DMS53 treated with DMSO at 0.1 percent for 48 hours (cell line): ENCODE measurements at regions not wholly inside any gene's neighbourhood (a gene's known extent, or its start where the extent isn't known, plus 50 kb on each side); places are given as distances from the start of the nearest gene placed in this dataset.

Experiments used
- DNase-seq: peaks from one replicate; lab custom pipeline; 2025; ENCODE audit not compliant: unreplicated experiment; lab: John Stamatoyannopoulos, UW

DNA sequence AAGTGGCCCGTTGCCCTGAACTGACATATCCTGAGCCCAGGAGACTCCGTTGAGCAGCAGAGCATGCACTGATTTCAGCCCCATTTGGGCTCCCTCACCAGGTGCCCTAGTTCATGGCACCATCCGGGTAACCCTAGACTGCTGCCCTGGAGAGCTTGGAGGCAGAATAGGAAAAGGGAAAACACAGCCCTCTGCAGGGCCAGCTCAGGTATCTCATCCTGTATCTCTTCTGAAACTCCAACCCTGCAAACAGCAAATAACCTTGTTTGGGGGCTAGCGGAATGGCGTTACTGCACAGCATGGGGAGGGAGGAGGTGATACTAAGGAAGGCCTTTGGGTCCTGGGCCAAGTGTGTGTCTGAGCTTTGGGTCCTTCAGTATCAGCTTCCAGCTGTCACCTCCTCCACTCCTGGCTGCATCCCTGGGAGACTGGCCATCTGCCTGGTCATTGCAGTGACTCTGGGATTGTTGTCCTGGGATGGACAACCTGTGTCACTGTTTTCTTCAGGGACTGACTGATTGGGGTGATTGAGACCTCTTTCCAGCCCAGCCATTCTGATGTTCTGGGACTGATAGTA, 233.8 kb upstream of the SKOR2 start:
- DNase-seq = no peak

DNA sequence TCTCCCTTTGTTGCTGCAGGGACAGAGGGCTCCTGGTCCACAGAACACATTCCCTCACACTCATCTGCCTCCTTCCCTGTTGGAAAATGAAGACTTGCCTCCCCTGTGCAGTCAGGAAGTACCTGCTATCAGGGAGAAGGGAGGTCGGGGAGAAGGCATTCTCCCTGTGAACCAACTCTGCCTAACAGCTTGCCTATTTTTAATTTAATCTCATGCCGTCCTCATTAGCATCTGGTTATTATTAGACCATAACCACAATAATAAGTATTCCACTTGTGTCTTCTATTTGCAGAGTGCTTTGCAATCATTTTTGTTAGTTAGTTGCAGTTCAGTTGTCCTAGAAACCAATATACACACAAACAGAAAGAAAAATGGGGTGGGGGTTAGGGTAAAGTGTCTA, 232.6 kb upstream of the SKOR2 start:
- DNase-seq = no peak

DNA sequence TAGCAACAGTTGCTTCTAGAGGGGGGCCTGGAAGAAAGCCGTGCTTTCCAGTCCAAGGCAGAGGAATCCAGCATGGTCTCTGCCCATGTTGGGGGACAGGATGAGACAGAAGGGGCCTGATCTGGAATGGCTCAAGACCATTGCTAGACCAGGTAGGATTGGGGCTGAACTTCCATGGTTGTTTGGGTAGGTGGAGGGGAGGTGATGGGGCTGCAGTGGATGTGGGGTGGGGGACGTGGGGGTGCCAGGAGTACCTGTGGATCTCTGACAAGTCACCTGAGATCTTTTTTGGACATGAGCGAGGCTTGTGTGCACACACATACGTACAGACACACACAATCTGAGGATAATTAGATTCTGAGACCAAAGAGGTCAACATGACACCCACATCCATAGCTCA, 228.7 kb upstream of the SKOR2 start:
- no peak for DNase-seq

DNA sequence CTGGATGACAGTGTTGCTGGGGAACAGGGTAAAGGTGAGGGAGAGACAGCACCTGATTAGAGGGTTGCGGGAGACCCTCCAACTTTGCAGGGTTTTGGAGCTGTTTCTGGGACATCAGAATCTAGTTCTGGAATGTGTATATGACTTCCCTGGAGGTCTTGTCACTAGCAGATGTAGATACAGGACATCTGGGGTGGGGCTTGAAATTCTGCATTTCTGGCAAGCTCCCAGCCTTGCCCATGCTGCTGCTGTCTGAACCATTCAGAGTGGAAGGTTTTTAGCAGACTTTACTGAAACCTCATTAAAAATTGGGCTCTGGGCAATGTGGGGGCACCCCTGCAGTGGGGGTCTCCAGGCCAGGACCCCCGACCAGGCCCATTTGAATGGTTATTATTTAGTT, 220.3 kb upstream of the SKOR2 start:
- DNase-seq = no peak

DNA sequence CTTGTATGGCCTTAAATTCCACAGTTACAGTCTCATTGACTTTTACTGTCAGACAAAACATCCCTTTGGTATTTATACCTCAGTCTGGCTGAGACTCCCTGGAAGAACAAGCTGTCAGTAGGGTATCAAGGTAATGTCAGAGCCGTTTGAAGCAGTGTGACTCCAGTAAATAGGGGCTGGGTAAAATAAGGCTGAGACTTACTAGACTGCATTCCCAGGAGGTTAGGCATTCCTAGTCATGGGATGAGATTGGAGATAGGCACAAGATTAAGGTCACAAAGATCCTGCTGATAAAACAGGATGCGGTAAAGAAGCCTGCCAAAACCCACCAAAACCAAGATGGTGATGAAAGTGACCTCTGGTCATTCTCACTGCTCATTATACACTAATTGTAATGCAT, 219.5 kb upstream of the SKOR2 start:
- no peak for DNase-seq

DNA sequence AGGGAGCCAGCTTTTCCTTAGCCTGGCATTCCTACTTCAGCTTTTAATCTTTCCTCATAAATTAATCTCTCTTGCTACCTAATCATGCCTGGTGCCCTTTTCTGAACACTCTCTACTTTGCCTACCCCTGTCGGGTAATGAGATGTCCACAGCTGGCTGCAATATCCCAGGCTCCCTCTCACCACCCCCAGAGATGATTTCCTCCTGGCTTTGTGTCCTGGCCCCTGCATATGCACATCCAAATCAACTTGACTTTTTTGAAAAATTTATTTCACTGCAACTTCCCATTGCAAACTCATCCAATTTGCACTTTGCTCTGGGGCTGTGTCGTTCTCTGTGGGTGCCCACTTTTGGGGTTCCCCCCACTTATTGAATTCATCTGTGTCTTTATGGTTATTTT, 218.1 kb upstream of the SKOR2 start:
- DNase-seq = no peak

DNA sequence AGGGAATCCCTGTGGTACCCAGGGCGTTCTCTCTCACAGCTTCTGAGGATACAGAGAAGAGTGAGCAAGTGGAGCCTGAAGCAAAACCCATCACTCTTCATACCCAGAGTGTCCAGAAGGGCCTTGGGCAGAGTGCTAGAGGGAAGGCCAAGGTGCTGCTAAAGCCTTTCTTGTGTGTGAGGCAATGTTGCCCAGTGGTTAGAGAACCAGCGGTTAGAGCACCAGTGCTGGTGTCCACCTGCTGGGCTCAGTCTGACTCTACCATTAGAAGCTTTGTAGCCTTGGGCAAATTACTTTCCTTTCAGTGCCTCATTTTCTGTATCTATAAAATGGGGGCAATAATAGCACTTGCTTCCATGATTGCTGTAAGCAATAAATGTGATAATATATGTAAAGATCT, 210.5 kb upstream of the SKOR2 start:
- no peak for DNase-seq

DNA sequence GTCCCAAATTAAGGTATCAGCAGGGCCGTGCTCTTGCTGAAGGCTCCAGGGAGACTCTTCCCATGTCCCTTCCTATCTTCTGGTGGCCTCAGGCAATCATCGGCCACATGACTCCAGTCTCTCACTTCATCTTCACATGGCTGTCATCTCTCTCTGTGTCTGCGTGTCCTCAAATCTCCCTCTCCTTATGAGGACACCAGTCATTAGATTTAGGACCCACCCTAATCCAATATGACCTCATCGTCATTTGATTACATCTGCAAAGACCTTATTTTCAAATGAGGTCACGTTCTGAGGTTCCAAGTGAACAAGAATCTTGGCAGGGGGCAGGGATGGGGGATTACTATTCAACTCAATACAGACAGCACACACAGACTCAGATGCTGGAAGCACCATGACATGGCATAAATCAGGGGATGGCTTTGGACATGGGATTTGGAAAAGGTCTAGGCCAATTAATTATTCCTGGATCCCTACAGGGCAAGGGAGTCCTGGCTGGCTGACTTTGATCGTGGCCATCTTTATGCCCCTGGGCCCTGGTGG, 210.0 kb upstream of the SKOR2 start:
- no peak for DNase-seq

DNA sequence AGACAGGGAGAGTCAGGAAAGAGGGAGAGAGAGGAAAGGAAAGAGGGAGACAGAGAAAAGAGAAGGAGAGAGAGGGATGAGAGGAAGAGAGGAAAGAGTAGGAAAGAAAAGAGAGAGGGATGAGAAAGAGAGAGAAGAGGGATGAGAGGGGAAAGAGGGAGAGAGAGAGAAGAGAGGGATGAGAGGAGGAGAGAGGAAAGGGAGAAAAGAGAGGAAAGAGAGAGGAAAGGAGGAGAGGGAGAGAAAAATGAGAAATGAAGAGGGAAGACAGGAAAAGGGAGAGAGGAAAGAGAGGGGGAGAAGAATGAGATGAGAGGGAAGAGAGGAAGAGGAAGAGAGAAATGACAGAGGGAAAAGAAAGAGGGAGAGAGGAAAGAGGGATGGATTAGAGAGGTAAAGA, 207.0 kb upstream of the SKOR2 start:
- DNase-seq = no peak

DNA sequence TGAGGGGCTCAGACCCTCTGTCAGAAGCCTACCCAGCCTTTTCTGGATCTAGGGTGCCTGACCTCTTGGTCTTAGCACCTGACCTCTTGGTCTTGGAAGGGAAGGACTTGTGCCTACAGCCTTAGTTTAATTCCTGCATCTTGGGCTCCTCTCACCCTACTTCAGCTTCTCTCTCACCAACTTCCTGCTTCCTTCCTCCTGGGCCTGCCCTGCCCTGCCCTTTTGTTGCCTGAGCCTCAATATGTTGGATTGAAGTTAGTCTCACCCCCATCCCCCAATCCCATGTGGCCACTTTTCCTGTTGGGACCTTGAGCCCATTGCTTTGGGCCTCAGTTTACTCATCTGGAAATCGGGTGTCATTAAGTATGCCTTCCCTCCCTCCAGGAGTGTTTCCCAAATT, 206.2 kb upstream of the SKOR2 start:
- no peak for DNase-seq

DNA sequence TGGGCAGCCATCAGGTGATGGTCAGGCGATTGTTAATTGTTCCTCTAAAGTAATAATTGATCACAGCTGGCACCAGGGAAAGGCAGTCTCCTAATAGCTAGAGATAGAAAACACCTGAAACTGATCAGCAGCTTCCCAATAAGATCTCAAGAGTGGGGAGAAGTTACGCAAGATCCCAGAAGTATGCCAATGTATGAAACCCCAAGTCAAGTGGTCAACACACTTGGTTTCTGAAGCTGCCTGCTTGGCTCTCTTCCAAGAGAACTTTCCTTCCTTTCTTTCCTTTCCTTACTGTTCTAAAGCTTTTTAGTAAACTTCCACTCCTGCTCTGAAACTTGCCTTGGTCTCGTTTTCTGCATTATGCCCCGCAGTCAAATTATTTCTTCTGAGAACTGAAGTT, 201.6 kb upstream of the SKOR2 start:
- DNase-seq = no peak

DNA sequence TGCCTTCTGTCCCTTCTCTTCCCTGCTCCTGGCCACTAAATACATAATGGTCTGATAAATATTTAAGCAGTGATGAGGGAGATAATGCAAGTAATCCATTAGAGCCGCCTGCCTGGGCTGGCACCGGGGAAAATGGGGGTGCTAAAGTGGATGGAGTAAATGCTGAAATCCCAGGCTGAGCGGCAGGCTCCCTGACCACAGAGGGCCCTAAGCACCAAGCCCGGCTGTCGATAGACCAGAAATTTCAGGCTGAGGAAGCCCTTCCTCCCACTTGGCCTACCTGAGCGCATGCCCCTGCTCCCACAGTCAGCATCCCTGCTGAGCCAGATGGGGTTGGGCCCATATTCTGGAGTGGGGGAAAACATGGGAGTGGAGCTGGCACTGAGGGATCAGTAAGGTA, 197.5 kb upstream of the SKOR2 start:
- DNase-seq = no peak

DNA sequence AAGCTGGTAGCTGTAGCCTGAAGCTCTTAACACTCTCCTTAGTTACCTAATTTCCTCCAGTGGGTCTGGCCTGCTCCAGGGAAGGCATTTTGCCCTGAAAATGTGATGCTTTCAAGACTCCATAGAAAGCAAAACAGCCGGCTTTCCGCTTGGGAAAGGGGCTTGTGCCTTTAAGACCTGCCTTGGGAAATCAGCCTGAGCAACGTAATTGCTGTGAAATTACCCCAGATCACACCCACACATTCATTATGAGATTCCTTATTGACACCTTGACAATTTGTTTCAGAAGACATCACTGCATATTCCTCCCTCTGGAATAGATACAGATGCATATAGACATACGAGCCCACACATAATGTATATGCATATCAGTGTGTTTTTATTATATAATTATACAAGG, 190.5 kb upstream of the SKOR2 start:
- no peak for DNase-seq

DNA sequence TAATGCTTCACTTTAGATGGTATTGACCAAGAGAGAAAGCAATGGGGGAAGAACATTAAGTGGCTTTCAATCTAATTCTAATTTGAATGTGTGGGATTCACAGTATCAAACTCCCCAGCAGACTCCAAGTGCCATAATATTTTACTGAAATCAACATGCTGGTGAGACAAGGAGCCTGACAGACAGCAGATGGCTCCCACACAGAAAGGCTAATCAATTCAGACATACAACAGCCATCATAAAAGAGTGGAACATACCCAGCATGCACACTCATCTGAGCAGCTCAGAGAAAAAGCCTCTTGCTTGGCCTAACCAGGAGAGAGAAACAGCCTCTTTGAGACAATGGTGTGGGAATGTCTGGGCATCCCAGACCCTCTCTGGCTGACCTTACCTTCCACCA, 186.5 kb upstream of the SKOR2 start:
- no peak for DNase-seq

DNA sequence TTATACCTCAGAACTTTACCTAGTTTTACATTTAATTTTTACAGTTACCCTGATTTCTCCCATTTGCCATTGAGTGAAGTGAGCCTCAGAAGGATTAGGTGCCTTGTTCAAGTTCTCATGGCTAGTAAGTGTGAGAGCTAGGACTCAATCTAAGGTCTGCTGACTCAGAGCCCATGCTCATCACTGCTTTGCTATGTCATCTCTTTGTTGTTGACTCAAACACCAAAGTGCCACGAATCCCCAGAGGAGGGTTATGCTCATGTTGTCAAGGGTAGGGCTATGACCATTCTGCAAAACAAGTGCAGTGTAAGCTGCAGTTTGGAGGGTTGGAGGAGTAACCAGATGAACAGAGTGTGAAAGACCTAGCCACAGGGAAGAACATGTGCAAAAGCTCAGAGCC, 185.4 kb upstream of the SKOR2 start:
- no peak for DNase-seq

DNA sequence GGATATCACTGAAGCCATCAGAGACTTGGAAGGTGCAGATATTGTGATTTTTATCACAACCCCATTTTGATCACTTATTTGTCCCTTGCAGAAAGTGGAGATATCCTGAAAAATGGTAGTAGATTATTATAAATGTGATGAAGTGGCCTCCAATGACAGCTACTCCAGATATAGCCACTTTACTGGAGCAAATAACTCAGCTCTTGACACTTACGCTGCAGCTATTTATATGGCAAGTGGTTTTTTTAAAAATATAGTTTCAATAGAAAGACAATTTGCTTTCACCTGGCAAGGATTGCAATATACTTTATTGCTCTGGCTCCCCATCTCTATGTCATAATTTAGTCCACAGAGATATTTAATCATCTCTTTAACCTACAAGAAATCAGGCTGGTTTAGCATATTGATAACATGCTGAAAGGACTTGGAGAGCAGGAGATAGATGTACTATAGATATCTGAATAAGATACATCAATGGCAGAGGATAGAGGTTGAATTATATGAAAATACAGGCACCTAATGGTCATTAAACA, 182.8 kb upstream of the SKOR2 start:
- no peak for DNase-seq

DNA sequence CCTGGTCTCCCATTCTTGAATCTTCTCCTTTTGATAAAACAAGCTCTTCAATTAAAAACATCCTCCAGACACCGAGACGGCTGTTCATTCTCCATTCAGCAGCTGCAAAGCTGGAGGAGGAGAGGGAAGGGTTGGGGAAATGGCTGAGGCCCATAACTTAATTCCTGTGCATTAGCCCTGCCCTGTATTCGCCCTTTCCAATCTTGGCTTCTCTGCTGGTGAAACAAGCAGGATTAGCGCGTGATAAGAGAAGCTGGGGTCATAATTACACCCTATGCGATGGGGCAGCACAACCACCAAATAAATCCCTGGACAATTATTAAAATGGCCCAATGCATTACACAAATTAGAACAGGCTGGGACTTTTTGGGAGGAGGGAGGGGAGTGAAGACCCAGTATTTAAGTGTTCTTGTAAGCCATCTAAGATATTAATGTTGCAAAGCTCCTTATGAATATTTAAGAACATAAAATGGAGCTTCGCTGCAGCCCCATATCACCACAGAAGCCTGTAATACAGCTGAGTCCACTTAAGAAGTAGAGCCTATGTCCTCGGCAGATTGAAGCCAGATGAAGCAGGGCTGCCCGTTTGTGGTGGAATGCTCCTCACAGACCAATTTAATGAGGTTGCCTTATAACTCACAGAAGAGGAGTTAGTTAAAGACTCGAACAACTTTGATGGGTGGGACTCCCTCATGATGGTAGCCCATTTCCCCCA, 176.6 kb upstream of the SKOR2 start:
- DNase-seq = no peak

DNA sequence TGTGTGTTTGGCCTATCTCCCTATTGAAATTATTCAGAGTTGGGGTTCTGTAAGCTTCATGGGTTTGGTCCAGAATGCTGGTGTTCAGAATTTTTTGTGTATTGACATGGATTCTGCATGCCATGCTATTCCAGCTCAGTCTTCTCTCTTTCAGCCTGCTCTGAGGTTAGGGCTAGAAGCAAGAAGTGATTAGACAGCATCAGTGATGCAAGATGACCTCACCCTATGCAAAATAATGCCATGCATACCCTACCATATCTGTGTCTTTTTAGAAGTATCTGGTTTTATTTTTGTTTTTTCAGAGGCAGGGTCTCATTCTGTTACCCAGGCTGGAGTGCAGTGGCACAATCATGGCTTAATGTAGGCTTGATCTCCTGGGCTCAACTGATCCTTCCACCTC, 175.6 kb upstream of the SKOR2 start:
- DNase-seq = no peak

DNA sequence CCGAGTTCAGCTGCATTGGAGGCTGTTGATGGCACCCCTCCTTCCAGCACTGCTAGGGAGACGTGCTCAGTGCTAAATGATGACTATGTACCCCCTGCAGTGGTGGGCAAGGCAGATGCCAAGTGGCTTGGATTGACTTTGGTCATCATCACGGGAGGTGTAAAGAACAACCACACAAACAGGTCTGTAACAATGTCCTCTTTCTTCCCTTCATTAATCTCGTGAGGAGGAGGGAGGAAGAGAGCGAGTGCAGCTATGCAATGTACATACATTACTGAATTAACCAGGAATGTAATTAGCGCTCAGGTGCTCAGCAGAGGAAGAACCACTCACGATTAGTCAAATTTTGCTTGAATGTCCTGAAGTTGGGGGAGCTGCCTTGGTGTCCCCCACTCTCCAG, 173.9 kb upstream of the SKOR2 start:
- DNase-seq = no peak

DNA sequence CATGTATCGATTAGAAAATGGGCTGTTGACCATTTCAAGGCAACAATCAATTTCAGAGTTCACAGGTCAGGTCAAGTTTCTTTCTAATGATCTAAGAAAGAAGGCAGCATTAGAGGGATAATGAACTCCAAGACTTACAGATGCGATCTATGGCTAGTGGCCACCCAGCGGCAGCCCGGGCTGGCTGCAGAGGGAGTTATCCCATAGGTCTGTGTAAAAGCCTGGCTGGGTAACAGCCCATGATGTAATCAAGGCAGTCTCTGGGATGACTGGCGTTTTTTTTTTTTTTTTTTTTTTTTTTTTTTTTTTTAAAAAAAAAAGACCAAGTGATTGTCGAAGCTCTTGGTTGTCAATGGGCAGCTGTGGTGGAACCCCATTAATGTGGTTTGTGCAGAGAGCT, 171.1 kb upstream of the SKOR2 start:
- DNase-seq = no peak

DNA sequence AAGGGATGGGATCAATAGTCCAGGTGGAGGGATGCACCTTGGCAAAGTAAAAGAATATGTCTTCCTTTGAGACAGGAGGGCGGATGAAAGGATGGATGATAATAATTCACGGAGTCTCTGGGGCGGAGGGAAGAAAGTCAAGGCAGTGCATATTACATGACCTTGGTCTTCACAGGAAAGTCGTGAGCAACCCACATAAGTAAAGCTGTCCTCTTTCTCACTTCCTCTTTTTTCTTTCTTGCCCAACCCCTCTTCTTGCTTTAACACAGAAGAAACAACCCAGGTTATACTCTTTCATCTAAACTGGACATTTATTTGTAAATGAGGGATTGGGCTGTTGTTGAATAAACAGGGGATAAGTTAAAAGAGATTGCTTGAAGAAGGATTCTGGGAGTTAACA, 168.7 kb upstream of the SKOR2 start:
- DNase-seq = no peak

DNA sequence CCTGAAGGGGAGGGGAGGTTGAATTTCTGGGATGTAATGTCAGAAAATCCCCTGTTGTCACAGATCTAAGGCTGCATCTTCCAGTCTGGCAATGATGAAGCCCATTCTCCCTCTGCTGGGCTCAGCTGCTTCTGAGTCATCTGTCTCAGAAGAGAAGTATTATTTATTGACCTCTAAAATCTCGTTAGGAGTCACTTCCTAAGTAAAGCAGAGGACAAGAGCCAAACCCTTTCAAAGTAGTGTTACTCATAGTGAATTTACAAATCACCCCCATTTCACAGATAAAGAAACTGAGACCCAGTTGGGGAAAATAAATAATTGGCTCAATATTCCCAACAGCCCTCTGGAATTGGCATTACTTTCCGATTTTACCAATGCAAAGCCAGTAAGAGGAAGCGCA, 167.3 kb upstream of the SKOR2 start:
- DNase-seq = no peak

DNA sequence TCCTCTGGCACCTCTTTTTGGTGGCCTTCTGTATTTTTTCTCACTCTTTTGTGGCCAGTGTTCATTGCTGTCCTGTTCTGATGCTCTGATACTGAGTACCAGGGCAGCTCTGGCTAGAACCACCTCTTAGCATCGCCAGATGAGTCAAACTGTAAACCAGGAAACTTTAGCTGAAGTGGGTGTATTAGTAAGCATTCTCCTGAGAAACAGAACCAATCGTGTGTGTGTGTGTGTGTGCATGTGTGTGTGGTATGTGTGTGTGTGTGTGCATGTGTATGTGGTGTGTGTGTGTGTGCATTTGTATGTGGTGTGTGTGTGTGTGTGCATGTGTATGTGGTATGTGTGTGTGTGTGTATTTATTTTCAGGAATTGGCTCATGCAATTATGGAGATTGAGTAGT, 166.3 kb upstream of the SKOR2 start:
- no peak for DNase-seq
